ENCODE measurements at regions not wholly inside any gene's neighbourhood (a gene's known extent, or its start where the extent isn't known, plus 50 kb on each side); places are given as distances from the start of the nearest gene placed in this dataset.

DNA sequence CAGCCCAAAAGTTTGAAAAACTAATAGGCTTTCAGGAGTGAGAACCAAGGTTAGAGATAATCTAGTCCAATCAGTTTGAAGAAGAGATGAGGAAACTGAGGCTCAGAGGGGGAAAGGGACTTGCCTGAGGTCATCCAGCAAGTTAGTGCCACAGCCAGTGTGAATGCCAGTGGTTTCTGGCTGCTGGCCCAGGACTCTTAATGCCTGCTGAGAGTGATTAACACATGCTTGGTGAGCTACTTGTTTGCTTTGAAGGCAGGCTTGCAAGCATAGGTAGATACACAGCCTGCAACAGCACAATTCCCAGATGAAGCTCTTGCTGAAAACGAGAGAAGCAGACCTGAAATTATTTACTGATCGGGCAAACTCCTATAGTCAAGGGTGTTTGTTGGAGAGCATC is 591.6 kb upstream of the SGCD start (continued):
- no peak for TF ChIP-seq SIN3A (conservative IDR thresholded peaks at IDR 0.05 in 1 of 2, IDR thresholded peaks at IDR 0.05 in 1 of 2; ENCODE audit: low read depth in 1 of 2, low read length in 2 of 2)
- TF ChIP-seq, protein P1, sequence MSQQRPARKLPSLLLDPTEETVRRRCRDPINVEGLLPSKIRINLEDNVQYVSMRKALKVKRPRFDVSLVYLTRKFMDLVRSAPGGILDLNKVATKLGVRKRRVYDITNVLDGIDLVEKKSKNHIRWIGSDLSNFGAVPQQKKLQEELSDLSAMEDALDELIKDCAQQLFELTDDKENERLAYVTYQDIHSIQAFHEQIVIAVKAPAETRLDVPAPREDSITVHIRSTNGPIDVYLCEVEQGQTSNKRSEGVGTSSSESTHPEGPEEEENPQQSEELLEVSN (IDR thresholded peaks at IDR 0.05): 0 out of 2 replicates have a peak, but pooled peaks have one; percentile 16

Measured in H1 (cell line).